HG03378 (cell line): ENCODE measurements at regions not wholly inside any gene's neighbourhood (a gene's known extent, or its start where the extent isn't known, plus 50 kb on each side); places are given as distances from the start of the nearest gene placed in this dataset.

Source experiments
- ATAC-seq: cut with Tn5 transposase; IDR thresholded peaks from one replicate; pipeline ENCODE4 v1.9.1; 2021; ENCODE audit warnings: mild to moderate bottlenecking, moderate library complexity; ENCODE audit not compliant: unreplicated experiment

- ATAC-seq: no peak
Measured at GRCh38 chr7:42625421-42625820, 286.4 kb downstream of the C7orf25 start.

GRCh38 chr7:42624471-42624870 lies 287.4 kb downstream of the C7orf25 start:
- ATAC-seq: no peak

DNA sequence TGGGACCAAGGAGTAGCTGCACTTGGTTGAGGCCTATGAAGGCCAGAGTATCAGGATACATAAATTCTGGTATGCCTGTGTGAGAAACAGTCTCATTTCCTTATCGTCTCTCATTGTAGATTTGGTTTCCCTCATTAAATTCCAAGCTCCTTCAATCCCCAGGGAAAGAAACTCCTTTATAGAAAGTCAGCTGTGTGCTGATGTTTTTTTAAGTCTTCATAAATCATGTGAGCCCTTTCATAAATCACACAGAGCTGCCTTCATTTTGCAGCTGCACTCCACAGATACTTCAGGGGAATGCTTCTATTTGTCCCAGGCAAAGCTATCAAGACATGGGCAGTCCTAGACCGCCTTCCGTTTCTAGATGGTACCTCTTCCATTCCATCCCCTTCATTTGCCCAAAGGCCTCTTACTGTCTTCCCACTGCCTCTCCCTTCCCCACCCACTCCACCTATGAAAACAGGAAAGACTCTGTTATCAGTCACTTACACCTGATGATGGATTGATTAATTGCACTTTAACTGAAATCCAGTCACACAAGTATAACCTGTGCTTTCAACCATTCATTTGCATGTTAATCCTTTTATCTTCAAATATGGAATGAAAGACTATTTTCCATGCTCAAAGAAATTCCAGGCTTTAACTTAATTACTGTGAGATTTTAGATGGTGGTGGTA lies 290.2 kb downstream of the C7orf25 start:
- no peak for ATAC-seq

DNA sequence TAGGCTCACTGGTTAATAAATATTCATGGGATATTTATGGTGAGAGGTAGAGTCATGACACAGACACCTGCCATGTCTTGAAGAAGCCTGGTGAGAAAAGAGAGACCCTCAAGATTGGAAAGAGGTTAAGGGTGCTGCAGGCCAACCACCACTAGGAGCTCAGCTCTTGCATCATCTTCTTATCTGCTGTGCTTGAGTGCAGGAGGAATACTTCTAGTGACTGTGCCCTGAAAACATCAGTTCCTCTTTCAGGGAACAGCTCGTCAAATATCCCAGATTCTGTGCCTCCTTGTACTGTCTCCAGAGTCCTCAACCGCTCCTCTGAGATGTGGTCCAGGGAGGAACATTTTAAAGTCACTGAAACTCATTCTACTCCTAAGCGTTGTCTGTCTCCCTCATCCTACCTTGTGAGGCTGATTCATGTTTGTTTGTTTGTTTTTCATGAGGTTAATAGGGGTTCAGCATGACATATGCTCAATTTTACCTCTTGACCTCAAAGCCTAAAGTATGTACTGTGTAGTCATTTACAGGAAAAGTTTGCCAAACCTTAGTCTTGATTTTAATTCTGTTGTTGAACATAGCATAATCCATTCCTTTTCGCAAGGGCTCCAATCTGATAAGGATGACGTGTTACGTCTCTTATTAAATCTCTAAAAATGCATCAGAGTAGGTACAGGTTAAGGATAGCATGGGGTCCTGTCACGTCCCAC lies 293.1 kb downstream of the C7orf25 start:
- no peak for ATAC-seq

DNA sequence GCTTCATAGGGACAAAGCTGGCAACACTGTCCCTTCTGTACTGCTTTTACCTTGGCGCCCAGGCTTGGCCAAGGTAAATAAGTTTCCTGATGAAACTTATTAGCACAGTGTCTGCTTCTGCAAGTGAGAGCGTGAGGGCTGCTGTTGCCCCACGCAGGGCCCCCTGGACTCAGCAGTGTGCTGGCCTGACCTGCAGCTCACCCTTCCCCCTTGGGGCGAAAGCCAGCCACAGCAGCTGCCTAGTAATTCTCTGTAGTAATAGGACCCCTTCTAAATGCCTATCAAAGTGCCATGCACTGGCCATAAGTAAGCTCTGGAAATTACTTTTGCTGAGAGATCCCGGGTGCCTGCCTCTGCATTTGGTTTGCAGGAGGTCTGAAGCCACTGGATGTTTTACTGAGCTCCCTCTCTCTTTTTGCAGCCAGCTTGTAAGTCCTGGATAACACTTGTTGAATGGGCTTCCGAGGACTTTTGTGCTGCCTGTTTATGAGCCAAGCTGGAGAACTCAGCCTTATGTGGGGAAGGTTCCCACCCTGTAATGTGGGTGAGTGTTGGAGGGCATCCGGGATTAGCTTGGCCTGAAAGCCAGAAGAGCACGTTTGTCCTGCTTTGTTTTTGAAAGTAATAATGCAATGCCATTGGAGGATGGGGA lies 293.9 kb downstream of the C7orf25 start:
- ATAC-seq: no peak

GRCh38 chr7:42617071-42617765 lies 294.7 kb downstream of the C7orf25 start:
- no peak for ATAC-seq

- no peak for ATAC-seq
Measured at GRCh38 chr7:42614636-42615035, 297.2 kb downstream of the C7orf25 start.

- ATAC-seq: no peak
Measured at GRCh38 chr7:42611961-42612360, 299.9 kb downstream of the C7orf25 start.

DNA sequence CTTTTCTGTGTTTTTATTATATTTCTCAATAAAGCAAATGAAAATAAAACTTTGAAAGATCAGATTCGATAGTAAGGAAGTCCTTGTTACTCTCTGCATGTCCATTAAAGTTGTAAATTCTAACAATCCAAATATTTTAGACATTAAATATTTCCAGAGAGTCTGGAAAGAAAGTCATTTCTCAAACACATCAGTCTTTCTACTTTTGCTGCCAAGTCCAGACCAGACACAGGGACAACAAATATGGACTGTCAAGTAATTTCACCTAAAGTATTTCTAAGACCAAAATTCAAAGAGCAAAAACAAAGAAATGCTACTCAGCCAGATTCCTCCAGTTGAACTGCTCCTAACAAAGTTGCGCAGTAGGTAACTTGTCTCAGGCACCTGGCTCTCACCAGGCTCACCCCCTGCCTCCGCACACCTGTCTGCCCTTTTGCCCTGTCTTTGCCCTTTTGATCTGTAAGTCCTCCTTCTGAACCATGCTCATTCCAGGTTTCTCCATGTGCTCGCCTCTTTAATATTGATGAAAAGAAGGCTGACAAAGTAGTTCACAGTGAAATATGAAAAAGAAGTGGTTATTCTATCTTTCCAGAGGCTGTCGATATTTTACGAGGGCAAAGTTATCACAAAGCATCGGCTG lies 300.5 kb downstream of the C7orf25 start:
- no peak for ATAC-seq

DNA sequence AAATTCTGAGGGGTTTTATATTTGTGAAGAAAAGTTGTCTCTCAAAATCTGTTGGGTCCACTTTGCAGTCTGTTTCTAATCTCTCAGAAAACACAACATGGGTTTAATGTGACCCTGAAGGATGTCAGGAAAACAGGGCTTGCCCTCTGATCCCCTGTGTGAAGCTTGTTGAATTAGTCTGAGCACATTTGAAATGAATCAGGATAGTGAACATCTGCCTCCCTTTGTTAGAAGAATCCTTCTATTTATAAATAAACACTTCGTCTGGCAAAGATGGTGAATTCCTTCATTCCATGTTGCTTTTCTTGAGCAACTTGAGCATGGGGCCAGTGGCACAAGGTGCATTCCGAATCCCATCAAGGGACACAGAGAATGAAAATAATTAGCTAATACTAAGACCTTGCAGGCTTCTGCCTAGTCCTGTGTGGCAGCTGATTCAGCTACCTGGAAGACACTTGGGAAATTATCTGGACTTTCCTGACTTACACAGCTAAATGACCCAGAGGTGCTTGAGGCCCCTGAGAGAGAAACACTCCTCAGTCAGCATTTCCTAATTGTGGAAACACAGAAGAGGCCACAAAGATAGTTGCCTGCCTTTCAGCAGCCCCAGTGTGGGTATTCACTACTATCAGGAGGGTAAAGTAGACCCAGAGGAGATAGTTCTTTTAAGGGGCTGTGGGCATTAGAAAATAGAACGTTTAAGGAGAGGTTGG lies 305.5 kb downstream of the C7orf25 start:
- ATAC-seq: no peak

- no peak for ATAC-seq
Measured at GRCh38 chr7:42605406-42606192, 306.3 kb downstream of the C7orf25 start.

GRCh38 chr7:42603496-42603895 lies 308.4 kb downstream of the C7orf25 start:
- no peak for ATAC-seq

GRCh38 chr7:42597300-42597699 lies 314.6 kb downstream of the C7orf25 start:
- no peak for ATAC-seq

- ATAC-seq: no peak
Measured at GRCh38 chr7:42596737-42597136, 315.1 kb downstream of the C7orf25 start.

DNA sequence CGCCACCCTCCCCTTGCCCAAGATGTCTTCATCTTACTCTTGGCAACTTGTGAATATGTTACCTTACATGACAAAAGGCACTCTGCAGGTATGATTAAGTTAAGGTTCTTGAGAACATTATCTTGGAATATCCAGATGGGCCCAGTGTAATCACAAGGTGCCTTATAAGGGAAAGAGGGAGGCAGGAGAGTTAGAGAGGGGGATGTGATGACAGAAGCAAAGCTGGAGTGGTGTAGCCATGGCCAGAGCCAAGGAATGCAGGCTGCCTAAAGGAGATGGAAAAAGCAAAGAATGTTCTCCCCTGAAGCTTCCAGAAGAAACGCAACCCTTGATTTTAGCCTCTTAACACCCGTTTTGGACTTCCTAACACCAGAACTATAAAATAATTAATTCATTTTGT lies 318.0 kb downstream of the C7orf25 start:
- ATAC-seq: no peak

DNA sequence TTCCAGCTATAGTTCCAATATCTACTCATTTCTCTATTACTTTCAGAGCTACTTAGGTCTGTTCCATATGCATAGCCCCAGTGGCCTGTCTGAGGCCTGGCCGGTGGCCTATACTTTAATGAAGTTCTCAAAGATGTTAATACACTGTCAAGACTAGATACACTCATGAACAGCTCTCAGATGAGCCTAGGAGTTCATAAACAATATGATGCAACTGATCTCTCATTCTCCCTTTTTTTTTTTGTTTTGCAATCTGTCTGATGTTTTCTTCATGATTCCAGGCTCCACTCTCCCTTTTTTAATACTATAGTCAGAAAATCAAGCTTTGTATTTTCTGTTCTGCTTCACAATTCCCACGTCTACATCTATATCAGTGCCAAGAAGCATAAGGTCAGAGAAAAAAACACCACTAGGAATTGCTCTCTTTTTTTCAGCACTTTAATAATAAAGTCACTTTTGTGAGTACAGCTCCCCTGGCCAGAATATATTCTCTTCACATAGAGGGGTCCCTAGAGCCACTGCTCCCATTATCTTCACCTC lies 321.0 kb downstream of the C7orf25 start:
- ATAC-seq: no peak

GRCh38 chr7:42588876-42589275 lies 323.0 kb downstream of the C7orf25 start:
- no peak for ATAC-seq

- no peak for ATAC-seq
Measured at GRCh38 chr7:42587806-42588205, 324.1 kb downstream of the C7orf25 start.

- no peak for ATAC-seq
Measured at GRCh38 chr7:42580061-42580460, 331.8 kb downstream of the C7orf25 start.
